Gastrocnemius medialis (tissue), 4 donors: ENCODE measurements at regions not wholly inside any gene's neighbourhood (a gene's known extent, or its start where the extent isn't known, plus 50 kb on each side); places are given as distances from the start of the nearest gene placed in this dataset.

Experiments
- POLR2A ChIP-seq, 2 donors: fragments of 450-650 bp; IDR thresholded peaks; one replicate each; pipeline ENCODE4 v1.6.1; 2017; ENCODE audit warnings: antibody characterized with exemption in 2 of 2, mild to moderate bottlenecking in 2 of 2, moderate library complexity in 2 of 2
- TF ChIP-seq, protein P1 (sequence below), 5 experiments: fragments of 450-650 bp in 3 of 5; fragments of 200-600 bp in 2 of 5; sonication (generic) in 2 of 5; IDR thresholded peaks in 4 of 5; conservative IDR thresholded peaks in 1 of 5; 1 replicate in 4 of 5; 2 replicates in 1 of 5; pipeline ENCODE4 v1.5.1; 2016 to 2019; ENCODE audit warnings: antibody characterized with exemption in 5 of 5, mild to moderate bottlenecking in 3 of 5, moderate library complexity in 3 of 5

DNA sequence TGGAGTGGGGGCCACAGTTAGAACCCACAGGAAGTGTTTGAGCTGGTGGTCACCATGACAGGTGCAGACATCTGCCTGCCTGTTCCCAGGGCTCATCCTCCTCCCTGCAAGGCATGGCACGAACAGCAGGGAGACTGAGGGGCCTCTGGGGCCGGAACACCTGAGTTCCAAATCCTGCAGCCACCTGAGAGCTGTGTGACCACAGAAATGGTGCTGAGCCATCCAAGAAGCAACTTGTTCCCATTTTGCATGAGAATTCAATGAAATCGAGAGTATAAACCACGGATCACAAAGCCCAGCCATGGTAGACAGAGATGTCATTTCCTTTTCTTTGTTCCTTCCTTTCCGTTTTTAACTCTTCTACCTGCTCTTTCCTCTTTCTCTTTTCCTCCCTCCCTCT is 268.6 kb downstream of the FOXA2 start:
- TF ChIP-seq, protein P1, sequence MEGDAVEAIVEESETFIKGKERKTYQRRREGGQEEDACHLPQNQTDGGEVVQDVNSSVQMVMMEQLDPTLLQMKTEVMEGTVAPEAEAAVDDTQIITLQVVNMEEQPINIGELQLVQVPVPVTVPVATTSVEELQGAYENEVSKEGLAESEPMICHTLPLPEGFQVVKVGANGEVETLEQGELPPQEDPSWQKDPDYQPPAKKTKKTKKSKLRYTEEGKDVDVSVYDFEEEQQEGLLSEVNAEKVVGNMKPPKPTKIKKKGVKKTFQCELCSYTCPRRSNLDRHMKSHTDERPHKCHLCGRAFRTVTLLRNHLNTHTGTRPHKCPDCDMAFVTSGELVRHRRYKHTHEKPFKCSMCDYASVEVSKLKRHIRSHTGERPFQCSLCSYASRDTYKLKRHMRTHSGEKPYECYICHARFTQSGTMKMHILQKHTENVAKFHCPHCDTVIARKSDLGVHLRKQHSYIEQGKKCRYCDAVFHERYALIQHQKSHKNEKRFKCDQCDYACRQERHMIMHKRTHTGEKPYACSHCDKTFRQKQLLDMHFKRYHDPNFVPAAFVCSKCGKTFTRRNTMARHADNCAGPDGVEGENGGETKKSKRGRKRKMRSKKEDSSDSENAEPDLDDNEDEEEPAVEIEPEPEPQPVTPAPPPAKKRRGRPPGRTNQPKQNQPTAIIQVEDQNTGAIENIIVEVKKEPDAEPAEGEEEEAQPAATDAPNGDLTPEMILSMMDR (IDR thresholded peaks at IDR 0.05 in 4 of 5, conservative IDR thresholded peaks at IDR 0.05 in 1 of 5) = no peak
- no peak for TF ChIP-seq POLR2A (IDR thresholded peaks at IDR 0.05)
